Coronary artery (tissue), 2 donors: ENCODE measurements at regions not wholly inside any gene's neighbourhood (a gene's known extent, or its start where the extent isn't known, plus 50 kb on each side); places are given as distances from the start of the nearest gene placed in this dataset.

Experiments used
- DNase-seq: peaks from one replicate; pipeline ENCODE4 v3.0.0-alpha.2; 2017; ENCODE audit warnings: low spot score
- H3K27ac ChIP-seq, 2 donors: fragments of 200-600 bp; sonication (generic); one replicate each; pipeline ENCODE4 v1.5.1; 2016 to 2019
- H3K4me3 ChIP-seq: fragments of 200-600 bp; sonication (generic); 2 replicates; pipeline ENCODE4 v1.5.1; 2016; ENCODE audit warnings: mild to moderate bottlenecking, moderate library complexity
- CTCF ChIP-seq: fragments of 200-600 bp; sonication (generic); IDR thresholded peaks from one replicate; pipeline ENCODE4 v1.5.1; 2019; ENCODE audit warnings: antibody characterized with exemption

DNA sequence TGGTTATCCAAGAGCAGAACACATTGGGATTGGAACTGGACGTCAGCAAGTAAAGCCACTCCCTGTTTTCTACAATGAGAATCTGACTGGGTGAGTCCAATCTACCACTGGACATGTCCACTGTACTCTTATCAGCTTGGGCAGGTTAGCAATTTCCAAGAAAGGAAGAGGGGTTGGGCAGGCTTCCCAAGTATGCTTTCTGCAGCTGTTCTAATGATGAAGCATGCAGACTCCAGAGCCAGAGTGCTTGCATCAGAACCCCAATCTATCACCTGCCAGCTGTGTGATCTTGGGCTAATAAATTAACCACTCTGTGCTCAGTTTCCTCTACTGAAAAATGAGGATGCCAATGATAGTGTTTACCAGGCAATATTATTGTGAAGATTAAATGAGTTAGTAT is 92.0 kb downstream of the EMP1 start:
- H3K27ac ChIP-seq: no peak overlapping the region
- TF ChIP-seq CTCF: no peak

GRCh38 chr12:13283867-13284266 is 87.3 kb downstream of the EMP1 start:
- no peak overlapping the region for H3K4me3 ChIP-seq
- DNase-seq: no peak
- TF ChIP-seq CTCF: no peak
- no peak overlapping the region for H3K27ac ChIP-seq

More for the DNA sequence above, 92.0 kb downstream of the EMP1 start:
- H3K4me3 ChIP-seq: no peak overlapping the region
- DNase-seq: no peak

DNA sequence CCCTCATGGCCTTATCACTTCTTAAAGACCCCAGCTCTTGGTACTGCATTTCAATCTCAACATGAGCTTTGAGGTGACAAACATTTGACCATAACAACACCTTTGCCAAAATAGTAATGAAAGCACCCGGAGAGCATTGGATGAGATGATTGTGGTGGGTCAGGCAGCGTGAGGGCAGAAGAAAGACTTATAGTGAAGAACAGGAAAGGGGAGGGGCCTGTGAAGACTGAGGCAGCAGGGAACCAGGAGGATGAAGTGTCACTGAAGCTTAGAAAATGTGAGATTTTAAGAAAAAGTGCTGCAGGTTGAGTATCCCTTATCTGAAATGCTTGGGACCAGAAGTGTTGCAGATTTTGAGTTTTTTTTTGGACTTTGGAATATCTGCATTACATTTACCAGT is 86.3 kb downstream of the EMP1 start:
- DNase-seq: no peak
- TF ChIP-seq CTCF: no peak

GRCh38 chr12:13278249-13278787 is 81.8 kb downstream of the EMP1 start:
- Histone ChIP-seq H3K27ac (no peak overlapping the region), H3K4me3 (peak overlapping the region; percentile 55)
- no peak for DNase-seq
- TF ChIP-seq CTCF: peak; percentile 94

More for the DNA sequence above, 86.3 kb downstream of the EMP1 start:
- Histone ChIP-seq H3K27ac (no peak overlapping the region), H3K4me3 (no peak overlapping the region)

- Histone ChIP-seq H3K27ac (no peak overlapping the region), H3K4me3 (no peak overlapping the region)
- DNase-seq: no peak
- TF ChIP-seq CTCF: no peak
Observed at GRCh38 chr12:13277293-13277692, 80.8 kb downstream of the EMP1 start.

- H3K27ac ChIP-seq: no peak overlapping the region
- DNase-seq: no peak
- H3K4me3 ChIP-seq: no peak overlapping the region
Observed at GRCh38 chr12:13275241-13276085, 78.9 kb downstream of the EMP1 start.

More at GRCh38 chr12:13275241-13276085, 78.9 kb downstream of the EMP1 start:
- no peak for TF ChIP-seq CTCF
